HFF-Myc (cell line): ENCODE measurements at regions not wholly inside any gene's neighbourhood (a gene's known extent, or its start where the extent isn't known, plus 50 kb on each side); places are given as distances from the start of the nearest gene placed in this dataset.
A peak's percentile ranks its signal among the peaks of the same experiment; 100 is the strongest.

Experiments
- DNase-seq: peaks from one replicate; pipeline ENCODE4 v3.0.0-alpha.2; 2011; ENCODE audit warnings: low read depth; ENCODE audit errors: extremely low read depth
- H3K4me3 ChIP-seq: replicated peaks from 2 replicates; pipeline ENCODE4 v1.5.1; 2011; ENCODE audit warnings: low read depth, mild to moderate bottlenecking, control low read depth, low read length
- CTCF ChIP-seq: IDR thresholded peaks from 2 replicates; pipeline ENCODE4 v1.5.1; 2012; ENCODE audit warnings: mild to moderate bottlenecking, low read depth, low read length, control low read depth; ENCODE audit errors: missing control alignments

GRCh38 chr1:232109391-232109790 is 482.8 kb downstream of the DISC1 start:
- no peak for TF ChIP-seq CTCF
- H3K4me3 ChIP-seq, result no peak overlapping the region
- DNase-seq, result peak; percentile 54

GRCh38 chr1:232108598-232108997 is 482.0 kb downstream of the DISC1 start:
- no peak for DNase-seq
- no peak overlapping the region for H3K4me3 ChIP-seq
- TF ChIP-seq CTCF, result no peak

GRCh38 chr1:232106415-232106814 is 479.8 kb downstream of the DISC1 start:
- no peak for DNase-seq
- no peak overlapping the region for H3K4me3 ChIP-seq
- TF ChIP-seq CTCF, result no peak

- no peak for DNase-seq
- no peak for TF ChIP-seq CTCF
- H3K4me3 ChIP-seq, result no peak overlapping the region
Observed at GRCh38 chr1:232105561-232105960, 479.0 kb downstream of the DISC1 start.

- H3K4me3 ChIP-seq, result no peak overlapping the region
- DNase-seq, result no peak
- no peak for TF ChIP-seq CTCF
Observed at GRCh38 chr1:232101231-232101630, 474.6 kb downstream of the DISC1 start.

- DNase-seq, result no peak
- TF ChIP-seq CTCF, result no peak
- no peak overlapping the region for H3K4me3 ChIP-seq
Observed at GRCh38 chr1:232096751-232097150, 470.2 kb downstream of the DISC1 start.
